Stimulated activated naive CD4-positive, alpha-beta T cell treated with Interleukin-2 at 50 U/mL for 16 hours (primary cell): ENCODE measurements at regions not wholly inside any gene's neighbourhood (a gene's known extent, or its start where the extent isn't known, plus 50 kb on each side); places are given as distances from the start of the nearest gene placed in this dataset.
A peak's percentile ranks its signal among the peaks of the same experiment; 100 is the strongest.

Experiments
- DNase-seq: peaks from one replicate; lab custom pipeline; 2025; lab: John Stamatoyannopoulos, UW

DNA sequence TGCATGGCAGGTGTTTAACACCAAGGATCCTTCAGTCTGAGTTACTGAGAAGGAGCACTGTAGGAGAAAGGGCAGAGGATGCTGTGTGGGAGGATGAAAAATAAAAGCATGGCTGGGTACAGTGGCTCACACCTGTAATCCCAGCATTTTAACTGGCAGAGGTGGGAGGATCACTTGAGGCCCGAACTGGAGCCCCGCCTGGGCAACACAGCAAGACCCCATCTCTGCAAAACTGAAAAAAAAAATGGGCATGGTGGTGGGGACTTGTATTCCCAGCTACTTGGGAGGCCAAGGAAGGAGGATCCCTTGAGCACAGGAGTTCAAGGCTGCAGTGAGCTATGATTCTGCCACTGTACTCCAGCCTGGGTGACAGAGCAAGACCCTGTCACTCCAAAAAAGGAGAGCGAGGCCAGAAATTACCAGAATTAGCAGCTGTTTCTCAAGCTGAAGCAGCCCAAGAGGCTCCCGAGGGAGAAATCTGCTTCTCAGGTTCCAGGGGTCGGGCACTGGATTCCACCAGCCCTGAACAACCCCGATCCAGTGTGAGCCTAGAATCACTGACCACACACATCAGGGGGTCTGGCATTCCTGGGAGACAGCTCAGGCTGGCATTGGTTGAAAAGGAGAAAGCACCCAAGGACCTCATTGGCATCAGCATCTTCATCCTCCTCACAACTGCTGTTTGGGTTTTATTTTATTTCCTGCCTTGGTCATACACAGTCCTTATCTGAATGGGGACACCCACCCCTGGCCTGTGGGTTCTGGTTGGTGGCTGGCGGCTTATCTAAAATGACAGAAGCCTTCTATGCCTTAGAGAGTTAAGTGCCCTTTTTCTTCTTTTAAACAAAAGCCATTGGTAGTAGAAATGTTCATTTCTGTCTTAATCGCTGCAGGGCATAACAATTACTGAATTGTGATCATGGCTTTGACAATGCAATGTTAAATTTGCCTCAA is 66.3 kb upstream of the TRIM2 start:
- no peak for DNase-seq

DNA sequence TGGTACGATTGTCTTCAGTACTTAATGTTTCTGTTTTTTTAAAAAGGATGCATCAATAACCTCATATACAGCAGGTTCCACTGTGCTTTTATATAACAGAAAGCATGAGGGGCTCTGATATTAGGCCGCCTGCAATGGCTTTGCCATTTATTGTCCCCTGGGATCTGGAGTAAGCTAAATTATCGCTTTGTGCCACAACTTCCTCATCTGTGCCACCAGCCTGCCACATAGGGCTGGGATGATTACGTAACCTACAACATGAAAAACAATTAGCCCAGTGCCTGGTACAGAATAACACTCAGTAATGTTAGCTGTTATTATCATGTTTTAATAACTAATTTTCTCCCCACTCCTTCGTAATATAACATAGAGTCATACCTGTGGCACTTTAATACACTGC is 65.5 kb upstream of the TRIM2 start:
- DNase-seq: no peak

DNA sequence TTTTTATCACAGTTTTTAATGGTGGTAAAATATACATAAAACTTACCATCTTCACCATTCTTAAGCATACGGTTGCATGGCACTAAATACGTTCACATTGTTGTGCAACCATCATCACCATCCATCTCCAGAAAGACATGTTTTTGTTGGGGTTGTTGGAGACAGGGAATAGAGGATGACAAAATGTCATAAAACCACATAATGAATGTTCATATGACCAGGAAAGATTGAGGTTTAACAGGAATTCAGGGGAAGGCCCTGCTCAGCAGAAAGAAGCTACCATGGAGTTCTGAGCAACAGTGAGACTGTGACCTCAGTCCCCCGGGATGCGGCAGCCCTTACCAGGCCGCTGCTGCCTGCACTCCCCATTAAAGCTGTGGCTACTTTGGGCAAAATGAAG is 63.9 kb upstream of the TRIM2 start:
- DNase-seq: no peak

DNA sequence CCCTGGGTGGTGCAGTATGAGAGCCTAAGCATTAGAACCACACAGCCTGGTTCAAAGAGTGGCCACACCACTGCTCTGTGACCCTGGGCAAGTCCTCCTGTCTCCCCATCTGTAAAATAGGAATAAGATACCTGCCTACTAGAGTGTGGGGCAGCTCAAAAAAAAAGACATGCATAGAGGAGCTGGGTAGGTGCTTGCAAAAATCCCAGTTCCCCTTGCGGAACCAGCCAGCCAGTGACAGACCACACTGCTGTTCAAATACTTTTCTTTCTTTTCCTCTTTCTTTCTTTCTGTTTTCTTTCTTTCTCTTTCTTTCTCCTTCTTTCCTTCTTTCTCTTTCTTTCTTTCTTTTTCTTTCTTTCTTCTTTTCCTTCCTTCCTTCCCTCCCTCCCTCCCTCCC is 63.0 kb upstream of the TRIM2 start:
- no peak for DNase-seq

DNA sequence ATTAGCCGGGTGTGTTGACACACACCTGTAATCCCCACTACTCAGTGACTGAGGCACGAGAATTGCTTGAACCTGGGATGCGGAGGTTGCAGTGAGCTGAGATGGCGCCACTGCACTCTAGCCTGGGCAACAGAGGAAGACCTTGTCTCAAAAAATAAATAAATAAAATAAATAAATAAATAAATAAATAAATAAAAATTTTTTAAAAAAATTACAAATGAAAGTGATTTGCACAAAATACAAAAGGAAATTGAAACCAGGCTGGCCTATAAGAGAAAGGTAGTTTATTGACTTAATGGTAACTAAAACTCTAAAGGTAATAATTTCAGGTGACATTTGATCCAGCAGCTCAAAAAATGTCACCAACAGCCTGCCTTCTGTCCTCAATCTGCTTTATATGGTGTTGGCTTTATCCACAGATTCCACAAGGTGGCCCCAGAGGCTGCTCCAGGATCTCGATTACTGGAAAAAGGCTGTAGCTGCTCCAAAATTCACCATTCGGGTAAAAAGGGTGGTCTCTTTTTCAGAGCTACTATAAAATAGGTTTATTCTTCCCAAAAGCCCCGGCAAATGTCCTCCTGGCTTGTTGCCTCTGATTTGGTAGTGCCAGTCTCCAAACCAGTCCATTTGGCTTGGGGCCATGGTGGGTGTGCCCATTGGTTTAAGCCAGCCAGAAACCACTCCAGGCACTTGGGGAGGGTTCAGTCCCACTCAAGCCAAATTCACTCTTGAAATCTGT is 61.4 kb upstream of the TRIM2 start:
- DNase-seq: peak; percentile 27

DNA sequence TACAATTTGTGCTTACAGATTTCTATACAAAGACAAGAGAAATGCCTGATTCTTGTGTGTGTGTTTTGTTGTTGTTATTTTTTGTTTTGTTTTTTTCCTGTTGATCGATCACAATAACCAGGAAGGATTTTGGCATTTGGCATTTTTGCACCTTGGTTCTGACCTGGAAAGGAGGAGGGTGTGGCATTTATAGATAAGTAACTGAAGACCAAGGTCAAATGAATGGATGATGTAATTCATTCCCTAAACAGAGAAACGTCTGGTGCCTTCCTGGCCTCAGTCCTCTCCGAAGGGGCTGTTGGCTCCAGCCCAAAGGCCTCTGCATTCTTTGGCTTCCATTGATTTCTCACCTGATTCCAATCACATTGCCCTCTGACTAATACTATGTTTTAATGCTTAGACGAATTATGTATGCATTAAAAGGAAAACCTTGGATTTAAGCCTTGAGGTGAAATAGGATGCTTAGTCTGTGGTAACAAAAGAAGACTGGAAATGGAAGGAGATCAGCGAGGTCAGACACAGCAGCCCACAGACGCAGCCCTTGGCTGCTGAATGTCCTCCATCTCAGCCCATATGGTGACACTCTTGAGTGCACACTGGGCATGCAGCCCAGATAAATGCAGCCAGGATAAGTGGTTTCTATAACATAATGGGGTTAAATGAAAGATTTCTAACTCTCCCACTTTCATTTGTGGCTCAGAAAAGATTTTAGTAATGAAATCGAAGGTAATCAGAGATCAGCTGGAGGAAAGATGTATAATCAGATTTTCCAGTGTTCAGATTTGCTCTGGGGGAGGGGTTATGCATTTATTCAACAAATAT is 60.5 kb upstream of the TRIM2 start:
- DNase-seq: no peak

DNA sequence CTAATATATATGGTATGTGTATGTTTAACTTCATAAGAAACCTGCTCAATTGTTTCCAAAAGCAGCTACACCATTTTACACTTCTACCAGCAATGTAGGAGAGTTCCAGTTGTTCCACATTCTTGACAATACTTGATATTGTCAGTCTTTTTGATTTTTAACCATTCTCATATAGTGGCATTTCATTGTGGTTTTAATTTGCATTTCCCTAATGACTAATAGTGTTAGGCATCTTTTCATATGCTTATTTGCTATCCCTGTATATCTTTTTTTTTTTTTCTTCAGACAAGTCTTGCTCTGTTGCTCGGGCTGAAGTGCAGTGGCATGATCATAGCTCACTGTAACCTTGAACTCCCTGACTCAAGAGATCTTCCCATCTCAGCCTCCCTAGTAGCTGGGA is 58.2 kb upstream of the TRIM2 start:
- no peak for DNase-seq

DNA sequence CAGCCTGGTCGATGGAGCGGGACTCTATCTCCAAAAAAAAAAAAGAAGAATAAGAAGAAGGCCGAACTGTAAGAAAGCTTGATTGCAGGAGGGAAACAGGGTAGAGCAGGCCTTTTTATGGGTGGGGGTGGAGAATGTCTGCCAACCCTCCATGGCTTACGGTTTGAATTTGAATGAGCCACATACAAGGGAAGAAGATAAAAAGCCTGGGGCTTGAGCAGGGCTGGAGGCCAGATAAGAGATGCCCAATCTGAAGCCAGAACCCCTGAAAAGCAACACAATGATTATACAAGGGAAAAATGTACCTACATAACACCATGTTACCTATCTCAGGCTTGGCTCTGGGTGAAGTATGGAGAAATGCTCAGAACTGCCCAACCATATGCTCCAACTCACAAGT is 57.3 kb upstream of the TRIM2 start:
- no peak for DNase-seq

DNA sequence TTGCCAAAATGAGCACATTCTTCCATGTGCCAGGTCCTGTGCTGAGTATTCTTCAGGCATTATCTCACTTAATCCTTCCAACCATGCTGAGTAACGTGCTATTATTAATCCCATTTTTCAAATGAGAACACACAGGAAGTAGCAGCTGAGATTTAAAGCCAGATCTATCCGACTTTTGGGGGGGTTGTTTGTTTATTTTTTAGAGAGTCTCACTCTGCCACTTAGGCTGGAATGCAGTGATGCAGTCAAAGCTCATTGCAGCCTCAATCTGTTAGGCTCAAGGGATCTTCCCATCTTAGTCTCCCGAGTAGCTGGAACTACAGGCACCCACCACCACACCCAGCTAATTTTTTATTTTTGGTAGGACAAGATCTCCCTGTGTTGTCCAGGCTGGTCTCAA is 55.5 kb upstream of the TRIM2 start:
- DNase-seq: no peak

DNA sequence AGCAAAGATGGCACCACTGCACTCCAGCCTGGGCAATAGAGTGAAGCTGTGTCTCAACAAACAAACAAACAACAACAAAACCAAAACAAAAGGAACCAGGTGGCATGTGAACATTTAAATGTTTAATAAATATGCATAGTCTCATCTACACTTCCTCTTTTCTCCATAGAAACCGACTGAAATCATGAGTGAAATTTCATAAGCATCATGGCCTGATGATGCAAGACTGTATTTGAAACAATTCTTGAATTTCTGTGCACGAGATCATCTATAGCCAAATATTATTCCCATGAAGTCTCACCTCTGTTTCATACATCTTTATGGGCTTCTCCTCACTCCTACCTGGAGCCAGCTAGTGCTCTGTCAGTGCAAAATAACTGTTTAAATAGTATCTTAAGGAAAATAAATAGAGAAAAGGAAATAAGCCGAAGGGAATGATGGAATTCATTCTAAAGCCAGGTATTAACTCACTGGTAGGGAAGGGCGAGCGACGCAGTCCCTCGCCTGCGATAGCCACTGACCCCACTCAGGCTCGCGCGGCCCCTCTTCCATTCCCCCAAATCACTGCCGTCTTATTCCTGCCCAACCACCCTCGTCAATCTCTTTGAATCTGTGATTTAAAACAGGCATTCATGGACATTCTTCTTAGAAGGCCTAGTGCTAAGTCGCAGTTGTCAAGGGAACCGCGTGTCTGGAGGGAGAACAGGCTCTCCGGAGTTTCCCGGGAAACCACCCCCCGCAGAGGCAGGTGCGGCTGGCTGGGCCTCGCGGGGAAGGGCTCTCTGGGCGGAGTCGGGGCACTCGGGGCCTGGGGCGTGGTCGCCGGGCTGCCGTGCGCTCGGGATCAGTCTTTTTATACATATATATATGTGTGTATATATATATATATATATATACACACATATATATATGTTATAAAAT is 52.4 kb upstream of the TRIM2 start:
- DNase-seq: peak; percentile 19

DNA sequence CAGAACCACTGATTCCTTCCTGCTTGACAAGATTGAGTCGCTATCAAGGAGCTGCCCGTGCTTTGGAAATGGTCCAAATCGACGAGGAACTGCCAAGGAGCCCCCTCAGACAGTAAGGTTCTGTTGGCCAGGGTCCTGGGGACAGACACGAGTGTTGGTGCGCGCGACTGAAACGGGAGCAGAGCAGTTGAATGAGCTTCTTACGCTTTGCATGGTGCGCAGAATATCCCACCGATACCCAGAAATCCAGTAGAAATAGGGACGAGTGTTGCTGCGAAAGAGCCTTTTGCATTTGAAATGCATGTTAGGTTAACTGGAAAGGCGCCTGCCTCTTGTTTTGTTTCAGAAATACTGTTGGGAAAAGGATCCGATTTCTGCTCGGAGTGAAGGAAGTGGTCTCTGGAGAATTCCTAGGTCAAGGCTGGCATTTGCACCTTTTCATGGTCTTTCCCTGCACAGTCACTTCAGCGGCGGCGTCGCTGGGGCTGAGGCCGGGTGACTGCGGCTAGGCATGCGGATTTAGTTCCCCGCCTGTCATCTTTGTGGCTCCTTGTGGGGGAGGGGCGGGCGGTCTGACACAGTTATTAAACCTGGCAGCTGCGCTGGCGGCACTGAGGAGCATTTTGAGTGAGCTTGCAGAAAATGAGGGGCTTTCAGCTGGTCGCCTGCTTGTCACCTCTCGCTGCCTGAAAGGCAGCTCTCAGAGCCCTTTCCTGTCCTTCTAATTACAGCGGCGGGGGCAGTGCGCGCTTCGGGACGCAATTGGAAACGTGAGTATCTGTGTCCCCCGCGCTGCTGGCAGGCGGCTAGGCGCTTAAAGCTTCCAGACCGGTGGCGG is 51.5 kb upstream of the TRIM2 start:
- peak; percentile 60 for DNase-seq

DNA sequence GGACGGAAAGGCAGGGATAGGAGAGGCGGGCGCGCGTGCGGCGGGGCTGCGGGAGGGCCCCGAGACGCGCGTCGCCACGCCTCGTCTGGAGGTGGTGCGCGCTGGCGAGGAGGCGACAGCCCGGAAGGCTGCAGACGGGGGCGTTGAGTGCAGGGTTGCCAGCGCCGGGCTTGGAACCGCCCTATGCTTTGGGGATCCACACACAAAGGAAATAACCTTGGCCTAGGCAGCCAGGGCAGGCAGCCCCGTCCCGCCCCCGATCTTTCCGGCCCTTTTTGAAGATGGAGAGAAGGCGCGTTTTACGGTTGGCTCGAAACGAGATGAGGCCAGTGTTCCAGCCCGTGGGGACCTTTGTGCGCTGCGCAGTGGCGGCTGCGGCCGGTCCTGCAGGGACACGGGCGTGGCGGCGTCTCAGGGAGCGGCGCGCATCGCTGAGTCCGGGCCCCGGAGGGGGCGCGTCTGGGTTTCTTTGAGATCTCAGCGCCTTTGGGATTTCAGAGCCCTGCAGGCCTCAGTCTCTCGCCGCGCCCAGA is 50.8 kb upstream of the TRIM2 start:
- peak; percentile 68 for DNase-seq

DNA sequence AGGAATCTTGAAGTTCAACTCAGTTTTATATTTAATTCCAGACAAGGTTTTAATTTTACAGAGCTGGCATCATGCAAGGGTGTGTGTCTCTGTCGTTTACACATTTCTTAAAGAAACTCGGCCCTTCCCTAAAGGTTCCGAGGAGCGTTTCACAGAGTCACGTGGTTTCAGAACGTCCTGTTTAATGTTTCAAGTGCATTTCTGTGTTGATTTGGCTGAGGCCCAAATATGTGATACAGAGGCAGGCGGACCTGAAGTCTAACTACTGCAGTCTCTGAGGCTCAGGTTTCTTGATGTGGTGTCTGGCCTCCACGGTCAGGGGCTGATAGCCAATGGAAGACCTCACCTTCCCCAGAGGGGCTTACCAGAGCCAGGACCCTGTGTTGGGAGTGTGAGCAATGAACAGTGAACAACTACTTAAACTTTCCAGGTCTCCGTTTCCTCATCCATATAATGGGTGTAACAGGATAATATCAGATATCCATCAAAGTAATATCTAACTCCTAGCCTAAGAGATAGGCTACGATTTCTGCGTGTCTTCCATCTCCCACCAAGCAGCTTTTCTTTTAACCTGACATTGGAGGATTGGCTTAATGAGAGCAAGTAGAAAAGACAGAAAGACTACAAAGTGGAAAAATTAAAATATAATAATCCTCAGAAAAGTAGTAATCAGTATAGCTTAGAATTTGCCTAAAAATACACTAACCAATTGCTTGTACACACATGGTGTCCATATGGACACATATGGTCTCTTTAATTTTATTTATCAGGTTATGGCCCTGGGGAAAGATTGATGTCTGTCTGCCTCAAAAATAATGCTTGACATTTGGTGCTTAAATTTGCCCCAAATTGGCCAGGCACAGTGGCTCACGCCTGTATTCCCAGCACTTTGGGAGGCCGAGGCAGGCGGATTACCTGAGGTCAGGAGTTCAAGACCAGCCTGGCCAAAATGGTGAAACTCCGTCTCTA is 50.0 kb upstream of the TRIM2 start:
- no peak for DNase-seq
